Activated T-cell treated with anti-CD3 and anti-CD28 coated beads, Interleukin-2, amount 50 U/mL, for 72 hours (primary cell): ENCODE measurements at regions not wholly inside any gene's neighbourhood (a gene's known extent, or its start where the extent isn't known, plus 50 kb on each side); places are given as distances from the start of the nearest gene placed in this dataset.

Experiments used
- ATAC-seq, 2 donors: fragments of 150-1000 bp; cut with Tn5 transposase; replicated peaks in 1 of 2; 2 replicates each; pipeline ENCODE4 v1.10.0; 2021; ENCODE audit warnings: moderate library complexity in 2 of 2, mild to moderate bottlenecking in 1 of 2
- DNase-seq, 2 donors: peaks; one replicate each; pipeline ENCODE4 v3.0.0; 2021 to 2022; ENCODE audit warnings: mixed read lengths in 1 of 2
- H3K27ac Mint-ChIP-seq: one replicate; pipeline ENCODE4 v1.8.0; 2022; ENCODE audit warnings: mild to moderate bottlenecking, moderate library complexity, mixed read lengths
- H3K27me3 Mint-ChIP-seq: one replicate; pipeline ENCODE4 v1.8.0; 2022; ENCODE audit warnings: low read depth, mixed read lengths
- H3K36me3 Mint-ChIP-seq, 2 donors: one replicate each; pipeline ENCODE4 v1.8.0; 2022; ENCODE audit warnings: mixed read lengths in 2 of 2, mild to moderate bottlenecking in 1 of 2; ENCODE audit not compliant: insufficient read depth in 2 of 2
- H3K4me1 Mint-ChIP-seq: one replicate; pipeline ENCODE4 v1.8.0; 2022; ENCODE audit warnings: low read depth, mixed read lengths
- H3K4me3 Mint-ChIP-seq, 2 donors: one replicate each; pipeline ENCODE4 v1.8.0; 2022; ENCODE audit warnings: mild to moderate bottlenecking in 2 of 2, mixed read lengths in 2 of 2, moderate library complexity in 2 of 2
- H3K9me3 Mint-ChIP-seq, 2 donors: one replicate each; pipeline ENCODE4 v1.8.0; 2022; ENCODE audit warnings: mixed read lengths in 2 of 2

DNA sequence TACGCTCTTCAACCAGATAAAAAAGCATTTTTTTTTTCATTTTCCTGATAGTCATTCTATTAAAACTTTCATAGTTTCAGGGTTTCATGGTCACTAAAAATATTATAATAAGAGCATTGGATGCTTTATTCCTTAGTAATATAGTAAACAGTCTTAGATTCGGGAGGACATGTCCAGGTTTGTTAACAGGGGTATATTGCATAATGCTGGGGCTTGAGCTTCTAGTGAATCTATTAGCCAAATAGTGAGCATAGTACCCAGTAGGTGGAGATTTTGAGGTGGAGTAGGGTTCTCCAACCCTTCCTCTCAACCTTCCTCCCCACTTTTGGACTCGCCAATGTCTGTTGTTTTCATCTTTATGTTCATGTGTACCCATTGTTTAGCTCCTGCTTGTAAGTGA lies 277.4 kb upstream of the RGS6 start:
- Mint-ChIP-seq H3K27me3 (no peaks in the 10 kb centered on the region), H3K9me3 (peaks cover 11 to 13% of the 10 kb centered on the region in 2 donors), H3K4me3 (no peak overlapping the region), H3K27ac (no peak overlapping the region), H3K4me1 (peaks cover 16% of the 10 kb centered on the region), H3K36me3 (peaks cover 22 to 27% of the 10 kb centered on the region in 2 donors)
- ATAC-seq (no peak), DNase-seq (no peak)

DNA sequence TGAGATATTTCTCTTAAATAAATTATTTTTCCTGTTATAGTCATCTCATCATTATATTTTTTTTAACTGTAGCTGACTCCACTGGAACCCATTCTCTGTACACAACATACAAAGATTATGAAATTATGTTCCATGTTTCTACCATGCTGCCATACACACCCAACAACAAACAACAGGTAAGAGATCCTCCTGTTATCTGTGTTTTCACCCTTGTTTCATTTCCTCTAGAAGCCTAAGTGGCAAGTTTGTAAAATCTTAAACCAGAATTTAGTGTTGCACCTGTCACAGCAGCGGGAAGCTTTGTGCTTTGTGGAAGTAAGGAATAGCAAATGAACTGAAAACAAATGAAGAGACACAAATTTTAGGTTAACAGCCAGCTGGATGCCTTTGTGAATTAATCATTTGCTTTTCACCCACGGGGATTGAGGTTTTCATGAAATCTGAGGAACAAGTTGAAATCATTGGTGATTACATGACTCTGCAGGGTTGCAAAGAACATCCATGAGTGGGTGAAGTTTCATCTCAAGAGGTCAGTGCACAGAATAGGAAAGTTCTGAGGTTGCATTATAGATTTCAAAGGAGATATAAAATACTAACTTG lies 273.9 kb upstream of the RGS6 start:
- peak overlapping the region in 1 of 2 donors; percentile 19 for H3K4me3 Mint-ChIP-seq
- peaks cover 16% of the 10 kb centered on the region for H3K4me1 Mint-ChIP-seq
- peaks cover 0 to under 1% of the 10 kb centered on the region in 2 donors for H3K9me3 Mint-ChIP-seq
- peaks cover under 1 to 8% of the 10 kb centered on the region in 2 donors for H3K36me3 Mint-ChIP-seq
- no peaks in the 10 kb centered on the region for H3K27me3 Mint-ChIP-seq
- DNase-seq (no peak), ATAC-seq (peak; percentile 25 to 41)
- peak overlapping the region; percentile 37 for H3K27ac Mint-ChIP-seq

DNA sequence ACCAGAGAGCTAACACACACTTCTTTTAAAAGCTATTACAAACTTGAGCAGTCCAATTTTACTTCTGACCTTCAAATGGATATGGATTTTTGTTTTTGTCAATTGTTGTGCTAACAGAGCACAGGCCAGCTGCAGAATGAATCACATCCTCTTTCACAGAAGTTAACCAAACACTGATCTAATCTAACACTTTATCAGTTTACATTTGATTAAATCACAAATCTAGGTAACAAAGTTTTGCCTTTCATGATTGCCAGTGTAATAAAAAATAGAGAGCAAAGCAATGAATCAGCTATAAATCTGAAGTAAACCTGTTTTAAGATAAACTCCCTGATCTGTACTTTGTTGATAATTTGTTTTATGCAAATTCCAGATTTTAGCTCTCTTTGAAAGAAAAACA lies 273.1 kb upstream of the RGS6 start:
- Mint-ChIP-seq H3K27ac (no peak overlapping the region), H3K4me3 (no peak overlapping the region), H3K36me3 (peaks cover 0 to 11% of the 10 kb centered on the region in 2 donors), H3K9me3 (no peaks in the 10 kb centered on the region), H3K27me3 (no peaks in the 10 kb centered on the region), H3K4me1 (peaks cover 16% of the 10 kb centered on the region)
- no peak for DNase-seq
- ATAC-seq, result peak; percentile 41 to 43

DNA sequence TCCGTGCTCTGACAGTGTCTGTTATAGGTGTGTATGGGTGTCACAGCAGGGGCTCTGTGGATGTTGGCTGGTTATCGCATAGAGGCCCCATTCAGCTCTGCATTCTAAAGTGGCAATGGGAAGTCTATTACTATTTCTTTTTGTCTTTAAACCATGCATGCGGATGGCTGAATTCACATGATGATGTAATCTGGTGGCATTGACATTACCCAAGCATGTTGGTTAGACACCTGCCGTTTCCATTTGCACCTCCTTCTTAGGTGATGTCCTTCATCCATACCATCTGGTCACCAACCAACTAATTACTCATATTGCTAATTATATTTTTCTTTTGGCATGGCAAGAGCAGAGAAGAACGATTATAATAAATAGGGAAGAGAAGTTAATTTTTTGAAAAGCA lies 270.8 kb upstream of the RGS6 start:
- Mint-ChIP-seq H3K36me3 (peaks cover 0 to 11% of the 10 kb centered on the region in 2 donors), H3K4me3 (no peak overlapping the region)

DNA sequence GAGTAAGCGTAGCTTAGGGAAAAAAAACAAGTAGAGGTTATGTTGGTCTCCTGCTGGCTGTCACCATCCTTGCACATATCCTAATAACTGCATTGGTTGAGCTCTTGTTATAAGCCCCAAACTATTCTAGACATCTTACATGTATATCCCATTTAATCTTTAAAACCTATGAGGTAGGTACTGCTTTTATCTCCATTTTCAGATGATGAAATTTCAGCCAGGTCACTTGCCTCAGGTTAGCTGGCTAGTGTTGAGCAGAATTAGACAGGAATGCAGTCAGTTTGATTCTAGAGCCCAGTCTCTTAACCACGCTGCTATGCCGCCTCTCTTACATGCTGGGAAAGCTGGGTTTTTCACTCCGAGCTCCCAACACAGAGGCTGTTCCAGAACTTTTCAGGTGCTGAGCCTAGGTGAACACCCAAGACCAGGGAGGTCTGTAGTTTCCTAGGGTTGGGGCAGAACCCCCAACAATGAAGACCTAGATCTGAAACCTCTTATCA lies 269.9 kb upstream of the RGS6 start:
- Mint-ChIP-seq H3K4me3 (no peak overlapping the region), H3K4me1 (peaks cover 21% of the 10 kb centered on the region), H3K27ac (no peak overlapping the region), H3K27me3 (no peaks in the 10 kb centered on the region), H3K9me3 (no peaks in the 10 kb centered on the region), H3K36me3 (peaks cover 0 to 11% of the 10 kb centered on the region in 2 donors)
- DNase-seq, result no peak
- no peak for ATAC-seq

More for the DNA sequence above, 270.8 kb upstream of the RGS6 start:
- Mint-ChIP-seq H3K27ac (no peak overlapping the region), H3K4me1 (peaks cover 21% of the 10 kb centered on the region), H3K9me3 (no peaks in the 10 kb centered on the region), H3K27me3 (no peaks in the 10 kb centered on the region)
- DNase-seq (no peak), ATAC-seq (no peak)

DNA sequence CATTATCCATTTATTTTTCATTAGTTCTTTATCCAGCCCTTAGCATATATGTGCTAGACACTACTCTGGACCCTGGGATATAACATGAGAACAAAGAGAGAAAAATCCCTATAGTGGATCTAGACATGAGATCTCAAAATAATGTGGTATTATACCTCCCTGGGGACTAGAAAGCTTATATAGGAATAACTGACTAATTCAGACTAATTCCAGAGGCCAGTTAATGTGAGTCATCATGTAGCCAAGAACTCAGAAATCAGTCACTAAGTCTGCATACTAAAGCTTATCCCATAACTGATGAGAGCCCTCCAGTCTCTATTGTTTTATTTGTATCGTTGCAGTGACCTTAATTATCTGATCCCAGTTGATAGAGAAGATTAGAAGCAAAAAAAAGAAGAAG lies 267.1 kb upstream of the RGS6 start:
- ATAC-seq (no peak), DNase-seq (no peak)
- H3K36me3 Mint-ChIP-seq, result peaks cover 0 to 8% of the 10 kb centered on the region in 2 donors
- H3K4me3 Mint-ChIP-seq, result no peak overlapping the region
- H3K27ac Mint-ChIP-seq, result no peak overlapping the region
- H3K27me3 Mint-ChIP-seq, result no peaks in the 10 kb centered on the region
- H3K9me3 Mint-ChIP-seq, result no peaks in the 10 kb centered on the region
- peaks cover 5% of the 10 kb centered on the region for H3K4me1 Mint-ChIP-seq

DNA sequence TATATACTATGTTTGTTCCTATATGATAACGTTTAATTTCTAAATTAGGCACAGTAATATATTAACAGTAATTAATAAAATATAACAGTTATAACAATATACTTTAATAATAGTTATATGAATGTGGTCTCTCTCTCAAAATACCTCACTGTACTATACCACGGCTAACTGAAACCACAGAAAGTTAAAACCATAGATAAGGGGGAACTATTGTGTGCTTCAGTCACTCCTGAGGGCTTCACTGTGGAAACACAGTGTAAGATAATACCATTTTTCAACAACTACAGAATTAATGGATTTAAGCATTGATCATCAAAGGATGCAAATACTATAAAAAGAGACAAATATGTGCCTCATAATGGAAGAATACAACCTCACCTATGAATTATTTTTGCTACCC lies 266.4 kb upstream of the RGS6 start:
- no peaks in the 10 kb centered on the region for H3K9me3 Mint-ChIP-seq
- peaks cover 0 to 9% of the 10 kb centered on the region in 2 donors for H3K36me3 Mint-ChIP-seq
- peaks cover 7% of the 10 kb centered on the region for H3K4me1 Mint-ChIP-seq
- H3K27me3 Mint-ChIP-seq, result no peaks in the 10 kb centered on the region
- H3K27ac Mint-ChIP-seq, result no peak overlapping the region
- no peak overlapping the region for H3K4me3 Mint-ChIP-seq
- no peak for ATAC-seq
- DNase-seq, result no peak

DNA sequence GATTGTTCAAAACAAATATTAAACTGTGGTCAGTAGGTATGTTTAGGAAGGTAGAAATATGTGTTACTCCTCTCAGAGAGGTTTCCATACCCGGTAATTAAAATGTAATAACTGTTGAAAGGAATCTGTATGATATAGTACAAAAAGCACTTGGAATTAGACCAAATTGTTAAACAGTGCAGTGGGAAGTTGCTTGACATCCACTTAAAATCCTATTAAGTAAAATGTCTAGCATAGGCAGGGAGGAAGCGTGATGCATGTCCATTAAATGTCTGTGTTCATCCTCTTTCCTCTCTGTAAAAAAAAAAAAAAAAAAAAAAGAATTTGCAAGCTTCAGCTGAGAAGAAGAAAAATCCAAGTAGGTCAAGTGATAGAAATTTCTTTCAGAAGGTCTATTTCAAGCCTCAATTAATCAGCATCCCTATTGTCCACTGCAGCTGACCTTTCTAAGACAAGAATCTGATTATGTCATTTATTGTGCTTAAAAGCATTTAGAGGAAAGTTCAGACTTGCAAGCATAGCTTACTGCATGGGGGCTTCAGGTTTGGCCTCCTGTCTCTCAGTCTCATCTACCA lies 265.6 kb upstream of the RGS6 start:
- no peak for ATAC-seq
- Mint-ChIP-seq H3K27me3 (no peaks in the 10 kb centered on the region), H3K36me3 (peaks cover 1 to 9% of the 10 kb centered on the region in 2 donors), H3K27ac (no peak overlapping the region), H3K9me3 (no peaks in the 10 kb centered on the region), H3K4me1 (peaks cover 16% of the 10 kb centered on the region), H3K4me3 (no peak overlapping the region)
- DNase-seq, result no peak

DNA sequence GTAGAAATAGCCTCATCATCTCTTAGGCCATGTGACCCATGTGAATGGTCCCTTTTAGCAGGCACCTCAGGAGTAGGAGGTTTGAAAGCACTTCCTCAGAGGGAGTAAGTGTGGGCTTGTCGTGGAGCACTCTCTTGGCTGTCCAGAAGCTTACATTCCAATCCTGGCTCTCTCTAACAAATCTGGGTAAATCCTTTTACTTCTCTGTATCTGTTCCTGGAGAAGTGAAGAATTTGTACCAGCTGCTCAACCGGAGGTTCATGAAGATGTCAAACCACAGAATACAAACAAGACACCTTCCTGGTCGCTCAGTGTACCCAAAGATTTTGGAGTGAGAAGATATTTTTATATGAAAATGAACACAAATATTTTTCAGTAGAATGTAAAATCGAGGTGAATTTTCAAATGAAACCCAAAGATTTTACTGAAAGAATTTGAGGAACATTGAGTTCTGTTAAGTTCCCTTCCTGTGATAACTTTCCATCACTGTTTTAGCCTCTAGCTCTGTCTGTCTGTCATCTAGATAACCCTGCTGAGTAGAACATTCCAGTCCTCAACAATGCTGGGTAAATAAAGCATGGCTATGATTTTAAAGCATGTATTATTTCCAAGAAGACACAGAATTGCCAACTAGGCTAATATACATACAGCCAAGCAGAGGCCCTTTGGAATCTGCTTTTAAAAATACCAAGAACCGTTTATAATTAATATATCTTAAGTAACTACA lies 263.9 kb upstream of the RGS6 start:
- peaks cover 17% of the 10 kb centered on the region for H3K4me1 Mint-ChIP-seq
- H3K36me3 Mint-ChIP-seq, result peaks cover 7 to 8% of the 10 kb centered on the region in 2 donors
- no peaks in the 10 kb centered on the region for H3K9me3 Mint-ChIP-seq
- H3K27me3 Mint-ChIP-seq, result no peaks in the 10 kb centered on the region
- no peak overlapping the region for H3K27ac Mint-ChIP-seq
- ATAC-seq (no peak), DNase-seq (no peak)
- H3K4me3 Mint-ChIP-seq, result no peak overlapping the region

DNA sequence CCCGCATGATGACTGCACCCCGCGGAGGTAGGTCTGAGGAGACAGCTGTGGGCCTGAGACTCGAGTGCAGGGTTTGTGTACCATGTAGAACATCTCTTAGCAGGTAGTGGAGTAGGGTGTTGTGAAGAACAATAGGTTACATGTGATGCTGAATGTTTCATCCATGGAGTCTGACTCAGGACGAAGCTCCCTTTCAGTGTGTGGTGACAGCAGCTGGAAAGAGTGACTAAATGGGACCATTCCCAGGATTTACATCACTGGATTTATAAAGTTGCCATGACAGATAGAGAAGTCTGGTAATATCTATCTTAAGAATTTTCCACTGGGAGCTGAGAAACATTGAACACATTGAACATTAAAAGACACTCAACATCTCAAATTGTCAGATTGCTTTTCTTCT lies 259.6 kb upstream of the RGS6 start:
- DNase-seq (no peak), ATAC-seq (no peak)
- H3K4me1 Mint-ChIP-seq, result peaks cover 11% of the 10 kb centered on the region
- H3K4me3 Mint-ChIP-seq, result no peak overlapping the region
- peaks cover 12 to 15% of the 10 kb centered on the region in 2 donors for H3K36me3 Mint-ChIP-seq
- H3K27ac Mint-ChIP-seq, result no peak overlapping the region
- H3K9me3 Mint-ChIP-seq, result no peaks in the 10 kb centered on the region
- no peaks in the 10 kb centered on the region for H3K27me3 Mint-ChIP-seq

DNA sequence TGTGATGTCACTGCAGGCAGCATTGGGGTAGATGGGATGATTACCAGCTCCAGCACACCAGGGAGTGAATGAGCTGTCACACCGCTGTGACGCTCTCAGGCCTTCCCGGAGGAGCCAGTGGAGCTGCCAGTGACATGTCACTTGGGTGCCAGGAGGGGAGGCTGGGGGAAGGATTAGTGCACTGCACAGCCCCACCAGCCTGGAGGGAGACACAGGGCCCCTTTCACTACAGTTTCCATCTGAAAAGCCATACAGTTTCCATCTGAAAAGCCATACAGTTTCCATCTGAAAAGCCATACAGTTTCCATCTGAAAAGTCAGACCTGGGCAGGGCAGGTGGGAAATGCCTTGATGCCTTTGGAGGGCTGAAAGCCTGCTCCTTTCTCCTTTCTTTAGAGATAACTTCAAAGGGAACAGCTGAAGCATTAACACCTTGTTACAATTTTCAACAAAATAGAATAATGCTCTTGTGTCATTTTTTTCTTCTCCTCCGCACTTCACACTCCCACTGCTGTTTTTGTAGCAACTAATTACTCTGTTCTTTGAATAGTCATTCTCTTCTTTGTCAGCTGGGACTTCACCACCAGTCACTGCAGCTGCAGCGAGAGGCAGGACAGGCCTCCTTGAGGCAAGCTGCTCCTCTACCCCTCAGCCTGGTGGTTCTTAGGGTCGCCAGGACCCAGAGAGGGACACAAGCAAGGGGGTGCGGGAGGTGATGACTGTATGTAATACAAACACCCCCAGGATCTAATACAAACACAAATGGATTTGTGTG lies 256.9 kb upstream of the RGS6 start:
- H3K4me1 Mint-ChIP-seq, result peaks cover 11% of the 10 kb centered on the region
- ATAC-seq (no peak), DNase-seq (no peak)
- H3K36me3 Mint-ChIP-seq, result peaks cover 15 to 26% of the 10 kb centered on the region in 2 donors
- peaks cover 0 to 2% of the 10 kb centered on the region in 2 donors for H3K9me3 Mint-ChIP-seq
- no peaks in the 10 kb centered on the region for H3K27me3 Mint-ChIP-seq
- no peak overlapping the region for H3K4me3 Mint-ChIP-seq
- H3K27ac Mint-ChIP-seq, result no peak overlapping the region

DNA sequence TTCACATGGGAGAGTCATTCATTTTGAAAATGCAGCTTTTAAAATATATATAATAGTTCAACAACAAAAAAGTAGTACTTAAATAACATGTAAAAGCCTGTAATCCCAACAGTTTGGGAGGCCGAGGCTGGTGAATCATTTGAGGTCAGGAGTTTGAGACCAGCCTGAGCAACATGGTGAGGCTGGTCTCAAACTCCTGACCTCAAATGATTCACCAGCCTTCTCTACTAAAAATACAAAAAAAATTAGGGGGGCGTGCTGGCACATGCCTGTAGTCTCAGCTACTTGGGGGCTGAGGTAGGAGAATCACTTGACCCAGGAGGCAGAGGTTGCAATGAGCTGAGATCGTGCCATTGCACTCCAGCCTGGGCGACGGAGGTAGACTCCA lies 256.3 kb upstream of the RGS6 start:
- peaks cover 8% of the 10 kb centered on the region for H3K4me1 Mint-ChIP-seq
- peaks cover 0 to 2% of the 10 kb centered on the region in 2 donors for H3K9me3 Mint-ChIP-seq
- H3K27ac Mint-ChIP-seq, result no peak overlapping the region
- H3K4me3 Mint-ChIP-seq, result no peak overlapping the region
- ATAC-seq (no peak), DNase-seq (no peak)
- no peaks in the 10 kb centered on the region for H3K27me3 Mint-ChIP-seq
- H3K36me3 Mint-ChIP-seq, result peaks cover 15 to 25% of the 10 kb centered on the region in 2 donors
